NCI-H2196 treated with DMSO at 0.1 percent for 48 hours (cell line): ENCODE measurements at regions not wholly inside any gene's neighbourhood (a gene's known extent, or its start where the extent isn't known, plus 50 kb on each side); places are given as distances from the start of the nearest gene placed in this dataset.

Experiments used
- DNase-seq: peaks from one replicate; lab custom pipeline; 2025; ENCODE audit not compliant: unreplicated experiment; lab: John Stamatoyannopoulos, UW

GRCh38 chr10:29962166-29962850 is 97.1 kb downstream of the JCAD start:
- no peak for DNase-seq

GRCh38 chr10:29961351-29961750 is 98.0 kb downstream of the JCAD start:
- no peak for DNase-seq

GRCh38 chr10:29960261-29960660 is 99.1 kb downstream of the JCAD start:
- DNase-seq: no peak

- no peak for DNase-seq
These were observed 99.8 kb downstream of the JCAD start for GRCh38 chr10:29959586-29959985.

GRCh38 chr10:29958440-29958839 is 100.9 kb downstream of the JCAD start:
- DNase-seq: no peak

GRCh38 chr10:29957907-29958331 is 101.5 kb downstream of the JCAD start:
- no peak for DNase-seq

- no peak for DNase-seq
These were observed 102.2 kb downstream of the JCAD start for GRCh38 chr10:29957236-29957635.

GRCh38 chr10:29956335-29956924 is 103.0 kb downstream of the JCAD start:
- DNase-seq: no peak

- DNase-seq: no peak
These were observed 104.0 kb downstream of the JCAD start for GRCh38 chr10:29955329-29955935.

- no peak for DNase-seq
These were observed 107.9 kb downstream of the JCAD start for GRCh38 chr10:29951441-29951931.

- no peak for DNase-seq
These were observed 109.0 kb downstream of the JCAD start for GRCh38 chr10:29950391-29950790.

GRCh38 chr10:29949411-29950011 is 109.9 kb downstream of the JCAD start:
- DNase-seq: no peak

GRCh38 chr10:29948881-29949355 is 110.5 kb downstream of the JCAD start:
- DNase-seq: no peak

- no peak for DNase-seq
These were observed 111.7 kb downstream of the JCAD start for GRCh38 chr10:29947701-29948060.

GRCh38 chr10:29946953-29947700 is 112.3 kb downstream of the JCAD start:
- no peak for DNase-seq

GRCh38 chr10:29946614-29946952 is 112.8 kb downstream of the JCAD start:
- DNase-seq: no peak

GRCh38 chr10:29941476-29941875 is 117.9 kb downstream of the JCAD start:
- DNase-seq: no peak

GRCh38 chr10:29932991-29933390 is 126.4 kb downstream of the JCAD start:
- DNase-seq: no peak

- no peak for DNase-seq
These were observed 127.6 kb downstream of the JCAD start for GRCh38 chr10:29931833-29932232.

- no peak for DNase-seq
These were observed 130.4 kb downstream of the JCAD start for GRCh38 chr10:29929006-29929405.

GRCh38 chr10:29926693-29927048 is 132.7 kb downstream of the JCAD start:
- no peak for DNase-seq
